GM12878 (cell line): ENCODE measurements at regions not wholly inside any gene's neighbourhood (a gene's known extent, or its start where the extent isn't known, plus 50 kb on each side); places are given as distances from the start of the nearest gene placed in this dataset.

ENCODE experiments used
- ATAC-seq: fragments of 200-7000 bp; cut with Tn5 transposase; 3 replicates; pipeline ENCODE4 v1.9.1; 2020; ENCODE audit warnings: mild to moderate bottlenecking, moderate library complexity
- BruUV-seq: library from RNA; stranded (reverse); fragments of 400-500 nt; replicated peaks from 2 replicates; lab custom pipeline; 2021; lab: Mats Ljungman, UMichigan
- CTCF ChIA-PET: fragments of 300-600 bp; sonication (Branson Sonifier 250); formaldehyde crosslinking; extraction: SDS; loops from one replicate; lab custom pipeline; 2021; ENCODE audit warnings: inconsistent platforms; lab: Yijun Ruan, JAX
- POLR2A ChIA-PET: fragments of 350-600 bp; formaldehyde crosslinking; extraction: SDS; loops from one replicate; lab custom pipeline; 2021; ENCODE audit warnings: inconsistent platforms; lab: Charles Lee
- RAD21 ChIA-PET: fragments of 300-600 bp; sonication (Branson Sonifier 250); formaldehyde crosslinking; loops from one replicate; lab custom pipeline; 2023; ENCODE audit warnings: antibody characterized with exemption; ENCODE audit not compliant: unreplicated experiment; lab: Charles Lee
- SMC1A ChIA-PET: fragments of 300-600 bp; sonication (Branson Sonifier 250); formaldehyde crosslinking; loops from one replicate; lab custom pipeline; 2023; ENCODE audit not compliant: unreplicated experiment, uncharacterized antibody; lab: Charles Lee
- DNase-seq: peaks from one replicate; pipeline ENCODE4 v3.0.0-alpha.2; 2011; ENCODE audit warnings: low read depth, low spot score
- FAIRE-seq: peaks from 3 replicates; lab custom pipeline; 2011; peaks lifted over from hg19 to GRCh38; lab: Jason Lieb, UNC
- H2AFZ ChIP-seq: 2 replicates; pipeline ENCODE4 v1.6.0; 2011; ENCODE audit warnings: low read depth, low read length, control low read depth; ENCODE audit not compliant: control insufficient read depth
- H3K27ac ChIP-seq: 2 replicates; pipeline ENCODE4 v1.5.1; 2011; ENCODE audit warnings: control low read depth; ENCODE audit not compliant: control insufficient read depth, insufficient read depth
- H3K27me3 ChIP-seq, 2 experiments: replicated peaks in 1 of 2; 2 replicates each; pipeline versions ENCODE4 v1.6.0 to v1.6.1; 2011; ENCODE audit warnings: low read length in 1 of 2; ENCODE audit not compliant: control insufficient read depth in 2 of 2, insufficient read depth in 2 of 2
- H3K36me3 ChIP-seq, 2 experiments: 2 replicates each; pipeline ENCODE4 v1.5.1; 2011; ENCODE audit warnings: low read length in 1 of 2; ENCODE audit not compliant: control insufficient read depth in 2 of 2, insufficient read depth in 2 of 2
- H3K4me1 ChIP-seq: 2 replicates; pipeline ENCODE4 v1.6.1; 2011; ENCODE audit warnings: mild to moderate bottlenecking, low read length, moderate library complexity, mixed read lengths; ENCODE audit not compliant: control insufficient read depth, insufficient read depth
- H3K4me2 ChIP-seq: 2 replicates; pipeline ENCODE4 v1.6.0; 2011; ENCODE audit warnings: control low read depth; ENCODE audit not compliant: control insufficient read depth, insufficient read depth
- H3K4me3 ChIP-seq: fragments of 200-600 bp; sonication (generic); 2 replicates; pipeline ENCODE4 v1.5.1; 2016
- H3K79me2 ChIP-seq: 2 replicates; pipeline ENCODE4 v1.6.0; 2011; ENCODE audit warnings: low read length; ENCODE audit not compliant: control insufficient read depth, insufficient read depth
- H3K9ac ChIP-seq: 2 replicates; pipeline ENCODE4 v1.8.0; 2011; ENCODE audit warnings: low read length, control low read depth, mixed read lengths; ENCODE audit not compliant: control insufficient read depth, insufficient read depth
- H3K9me3 ChIP-seq: replicated peaks from 3 replicates; pipeline ENCODE4 v1.5.1; 2011; ENCODE audit warnings: mild to moderate bottlenecking, low read length; ENCODE audit not compliant: control insufficient read depth, insufficient read depth
- H4K20me1 ChIP-seq: 2 replicates; pipeline ENCODE4 v1.6.0; 2011; ENCODE audit not compliant: control insufficient read depth, insufficient read depth
- CEBPB ChIP-seq, 2 experiments: fragments of 150-350 bp in 1 of 2; IDR thresholded peaks; 2 replicates each; pipeline ENCODE4 v1.6.1; 2012 to 2014; ENCODE audit warnings: low read depth in 2 of 2, low read length in 2 of 2, borderline replicate concordance in 1 of 2, inconsistent platforms in 1 of 2
- CHD1 ChIP-seq: IDR thresholded peaks from 2 replicates; pipeline ENCODE4 v1.6.1; 2012; ENCODE audit warnings: low read depth, low read length, improper control_type of control experiment
- EGR1 ChIP-seq, 2 experiments: IDR thresholded peaks; 1 replicate in 1 of 2; 2 replicates in 1 of 2; pipeline ENCODE4 v1.6.1; 2011 to 2012; ENCODE audit warnings: low read depth in 2 of 2, low read length in 2 of 2, borderline replicate concordance in 1 of 2, mild to moderate bottlenecking in 1 of 2, moderate library complexity in 1 of 2
- ESRRA ChIP-seq: IDR thresholded peaks from 2 replicates; pipeline ENCODE4 v1.6.1; 2012; ENCODE audit warnings: mild to moderate bottlenecking, low read length, improper control_type of control experiment
- HDGF ChIP-seq: fragments of 450-650 bp; IDR thresholded peaks from 2 replicates; pipeline ENCODE4 v1.6.1; 2016; ENCODE audit warnings: antibody characterized with exemption
- NR2F1 ChIP-seq: fragments of 450-650 bp; conservative IDR thresholded peaks from 2 replicates; pipeline ENCODE4 v1.6.1; 2017; ENCODE audit warnings: mild to moderate bottlenecking
- RAD21 ChIP-seq: IDR thresholded peaks from 2 replicates; pipeline ENCODE4 v1.6.1; 2011; ENCODE audit warnings: mild to moderate bottlenecking, low read depth, low read length, moderate library complexity; ENCODE audit not compliant: insufficient read depth
- RELA ChIP-seq: fragments of 450-650 bp; IDR thresholded peaks from 2 replicates; pipeline ENCODE4 v1.8.0; 2014; ENCODE audit warnings: borderline replicate concordance; ENCODE audit not compliant: partially characterized antibody
- RUNX3 ChIP-seq: IDR thresholded peaks from 2 replicates; pipeline ENCODE4 v1.6.1; 2012; ENCODE audit warnings: low read length, inconsistent platforms
- SREBF1 ChIP-seq: IDR thresholded peaks from 2 replicates; pipeline ENCODE4 v1.6.1; 2012; ENCODE audit warnings: mild to moderate bottlenecking, low read length
- ZNF217 ChIP-seq: fragments of 450-650 bp; IDR thresholded peaks from 2 replicates; pipeline ENCODE4 v1.6.1; 2017; ENCODE audit warnings: antibody characterized with exemption, mild to moderate bottlenecking
- WGBS: methylation state at CpG from one replicate; pipeline ENCODE4 v1.1.6; 2016; ENCODE audit warnings: low lambda C conversion rate; ENCODE audit not compliant: insufficient replicate concordance, insufficient coverage; ENCODE audit errors: missing lambda C conversion rate; 5-methylcytosine and 5-hydroxymethylcytosine counted together
- in situ Hi-C: fragments of 300-500 bp; cut with MboI; formaldehyde crosslinking; loops from 9 replicates; pipeline ENCODE4 v1.14.3; 2018; ENCODE audit warnings: mixed read lengths
- intact Hi-C: fragments of 100-400 bp; cut with micrococcal nuclease; formaldehyde crosslinking; loops from one replicate; pipeline ENCODE4 v1.14.2; 2022; ENCODE audit not compliant: unreplicated experiment
- TF ChIP-seq, protein P1 (sequence below): fragments of 450-650 bp; IDR thresholded peaks from 2 replicates; pipeline ENCODE4 v1.6.1; 2017; ENCODE audit warnings: antibody characterized with exemption, mild to moderate bottlenecking, moderate library complexity
- TF ChIP-seq, protein P2 (sequence below): IDR thresholded peaks from 2 replicates; pipeline ENCODE4 v1.6.1; 2012; ENCODE audit warnings: low read depth, low read length, improper control_type of control experiment
- TF ChIP-seq, protein P3 (sequence below): fragments of 450-650 bp; IDR thresholded peaks from 2 replicates; pipeline ENCODE4 v1.6.1; 2017; ENCODE audit warnings: borderline replicate concordance
- TF ChIP-seq, protein P4 (sequence below): IDR thresholded peaks from 2 replicates; pipeline ENCODE4 v1.6.1; 2011; ENCODE audit warnings: low read depth, low read length, improper control_type of control experiment, borderline replicate concordance
- TF ChIP-seq, protein P5 (sequence below): IDR thresholded peaks from 2 replicates; pipeline ENCODE4 v1.6.1; 2012; ENCODE audit warnings: low read length, inconsistent platforms

DNA sequence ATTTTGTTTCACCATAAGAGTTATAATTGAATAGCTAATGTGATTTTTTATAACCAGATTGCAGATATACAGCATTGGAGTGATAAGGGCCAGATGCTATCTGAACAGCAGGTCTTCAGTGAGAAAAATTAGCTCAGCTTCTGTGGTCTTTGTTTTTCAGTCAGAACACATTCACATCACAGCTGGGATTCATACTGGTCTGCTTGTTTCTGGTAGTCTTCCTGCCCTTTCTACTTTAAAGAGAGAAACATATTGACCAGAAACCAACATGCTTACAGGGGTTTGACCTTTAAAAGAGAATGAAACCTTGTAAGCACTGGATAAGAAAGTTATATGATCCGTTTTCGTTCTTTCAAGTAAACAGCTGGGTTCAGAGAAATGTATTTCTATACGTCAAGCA lies 213.7 kb upstream of the TMPRSS15 start:
- ATAC-seq (no peak), FAIRE-seq (no peak), DNase-seq (no peak)
- no TSS peak for BruUV-seq
- Histone ChIP-seq H3K27ac (no peak overlapping the region), H3K27me3 (no peaks in the 10 kb centered on the region), H3K36me3 (no peaks in the 10 kb centered on the region), H4K20me1 (no peaks in the 10 kb centered on the region), H3K9ac (no peak overlapping the region), H3K79me2 (no peaks in the 10 kb centered on the region), H3K4me2 (no peak overlapping the region), H3K9me3 (no peaks in the 10 kb centered on the region), H3K4me1 (no peaks in the 10 kb centered on the region), H3K4me3 (no peak overlapping the region), H2AFZ (no peak overlapping the region)
- RAD21 ChIA-PET: no interaction called here
- POLR2A ChIA-PET: no interaction called here
- no peak for TF ChIP-seq RELA
- TF ChIP-seq CEBPB (IDR thresholded peaks at IDR 0.05; ENCODE audit: borderline replicate concordance in 1 of 2, low read depth in 2 of 2, low read length in 2 of 2): no peak
- no peak for TF ChIP-seq RAD21
- TF ChIP-seq, protein P1, sequence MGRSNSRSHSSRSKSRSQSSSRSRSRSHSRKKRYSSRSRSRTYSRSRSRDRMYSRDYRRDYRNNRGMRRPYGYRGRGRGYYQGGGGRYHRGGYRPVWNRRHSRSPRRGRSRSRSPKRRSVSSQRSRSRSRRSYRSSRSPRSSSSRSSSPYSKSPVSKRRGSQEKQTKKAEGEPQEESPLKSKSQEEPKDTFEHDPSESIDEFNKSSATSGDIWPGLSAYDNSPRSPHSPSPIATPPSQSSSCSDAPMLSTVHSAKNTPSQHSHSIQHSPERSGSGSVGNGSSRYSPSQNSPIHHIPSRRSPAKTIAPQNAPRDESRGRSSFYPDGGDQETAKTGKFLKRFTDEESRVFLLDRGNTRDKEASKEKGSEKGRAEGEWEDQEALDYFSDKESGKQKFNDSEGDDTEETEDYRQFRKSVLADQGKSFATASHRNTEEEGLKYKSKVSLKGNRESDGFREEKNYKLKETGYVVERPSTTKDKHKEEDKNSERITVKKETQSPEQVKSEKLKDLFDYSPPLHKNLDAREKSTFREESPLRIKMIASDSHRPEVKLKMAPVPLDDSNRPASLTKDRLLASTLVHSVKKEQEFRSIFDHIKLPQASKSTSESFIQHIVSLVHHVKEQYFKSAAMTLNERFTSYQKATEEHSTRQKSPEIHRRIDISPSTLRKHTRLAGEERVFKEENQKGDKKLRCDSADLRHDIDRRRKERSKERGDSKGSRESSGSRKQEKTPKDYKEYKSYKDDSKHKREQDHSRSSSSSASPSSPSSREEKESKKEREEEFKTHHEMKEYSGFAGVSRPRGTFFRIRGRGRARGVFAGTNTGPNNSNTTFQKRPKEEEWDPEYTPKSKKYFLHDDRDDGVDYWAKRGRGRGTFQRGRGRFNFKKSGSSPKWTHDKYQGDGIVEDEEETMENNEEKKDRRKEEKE: no peak
- TF ChIP-seq NR2F1: no peak
- TF ChIP-seq, protein P2, sequence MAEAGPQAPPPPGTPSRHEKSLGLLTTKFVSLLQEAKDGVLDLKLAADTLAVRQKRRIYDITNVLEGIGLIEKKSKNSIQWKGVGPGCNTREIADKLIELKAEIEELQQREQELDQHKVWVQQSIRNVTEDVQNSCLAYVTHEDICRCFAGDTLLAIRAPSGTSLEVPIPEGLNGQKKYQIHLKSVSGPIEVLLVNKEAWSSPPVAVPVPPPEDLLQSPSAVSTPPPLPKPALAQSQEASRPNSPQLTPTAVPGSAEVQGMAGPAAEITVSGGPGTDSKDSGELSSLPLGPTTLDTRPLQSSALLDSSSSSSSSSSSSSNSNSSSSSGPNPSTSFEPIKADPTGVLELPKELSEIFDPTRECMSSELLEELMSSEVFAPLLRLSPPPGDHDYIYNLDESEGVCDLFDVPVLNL: no peak
- no peak for TF ChIP-seq EGR1 (IDR thresholded peaks at IDR 0.05; ENCODE audit: borderline replicate concordance in 1 of 2, low read depth in 2 of 2, low read length in 2 of 2)
- no peak for TF ChIP-seq CHD1
- TF ChIP-seq, protein P3, sequence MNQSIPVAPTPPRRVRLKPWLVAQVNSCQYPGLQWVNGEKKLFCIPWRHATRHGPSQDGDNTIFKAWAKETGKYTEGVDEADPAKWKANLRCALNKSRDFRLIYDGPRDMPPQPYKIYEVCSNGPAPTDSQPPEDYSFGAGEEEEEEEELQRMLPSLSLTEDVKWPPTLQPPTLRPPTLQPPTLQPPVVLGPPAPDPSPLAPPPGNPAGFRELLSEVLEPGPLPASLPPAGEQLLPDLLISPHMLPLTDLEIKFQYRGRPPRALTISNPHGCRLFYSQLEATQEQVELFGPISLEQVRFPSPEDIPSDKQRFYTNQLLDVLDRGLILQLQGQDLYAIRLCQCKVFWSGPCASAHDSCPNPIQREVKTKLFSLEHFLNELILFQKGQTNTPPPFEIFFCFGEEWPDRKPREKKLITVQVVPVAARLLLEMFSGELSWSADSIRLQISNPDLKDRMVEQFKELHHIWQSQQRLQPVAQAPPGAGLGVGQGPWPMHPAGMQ: no peak
- TF ChIP-seq RUNX3: no peak
- TF ChIP-seq SREBF1: no peak
- TF ChIP-seq ESRRA: no peak
- TF ChIP-seq HDGF: no peak
- TF ChIP-seq, protein P4, sequence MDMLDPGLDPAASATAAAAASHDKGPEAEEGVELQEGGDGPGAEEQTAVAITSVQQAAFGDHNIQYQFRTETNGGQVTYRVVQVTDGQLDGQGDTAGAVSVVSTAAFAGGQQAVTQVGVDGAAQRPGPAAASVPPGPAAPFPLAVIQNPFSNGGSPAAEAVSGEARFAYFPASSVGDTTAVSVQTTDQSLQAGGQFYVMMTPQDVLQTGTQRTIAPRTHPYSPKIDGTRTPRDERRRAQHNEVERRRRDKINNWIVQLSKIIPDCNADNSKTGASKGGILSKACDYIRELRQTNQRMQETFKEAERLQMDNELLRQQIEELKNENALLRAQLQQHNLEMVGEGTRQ: no peak
- TF ChIP-seq ZNF217: no peak
- TF ChIP-seq, protein P5, sequence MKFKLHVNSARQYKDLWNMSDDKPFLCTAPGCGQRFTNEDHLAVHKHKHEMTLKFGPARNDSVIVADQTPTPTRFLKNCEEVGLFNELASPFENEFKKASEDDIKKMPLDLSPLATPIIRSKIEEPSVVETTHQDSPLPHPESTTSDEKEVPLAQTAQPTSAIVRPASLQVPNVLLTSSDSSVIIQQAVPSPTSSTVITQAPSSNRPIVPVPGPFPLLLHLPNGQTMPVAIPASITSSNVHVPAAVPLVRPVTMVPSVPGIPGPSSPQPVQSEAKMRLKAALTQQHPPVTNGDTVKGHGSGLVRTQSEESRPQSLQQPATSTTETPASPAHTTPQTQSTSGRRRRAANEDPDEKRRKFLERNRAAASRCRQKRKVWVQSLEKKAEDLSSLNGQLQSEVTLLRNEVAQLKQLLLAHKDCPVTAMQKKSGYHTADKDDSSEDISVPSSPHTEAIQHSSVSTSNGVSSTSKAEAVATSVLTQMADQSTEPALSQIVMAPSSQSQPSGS: no peak
- intact Hi-C loops: no loop called here
- 23% methylated on average over 3 of the region's 3 CpGs for WGBS
- CTCF ChIA-PET: interaction anchor here (0.6 to 1.0 kb wide), 2 partner anchors 15 to 57 kb away, joined by 3 read pairs; no protein-coding TSS in a partner anchor
- SMC1A ChIA-PET: no interaction called here
- in situ Hi-C loops: no loop called here
